Keratinocyte (primary cell): ENCODE measurements at regions not wholly inside any gene's neighbourhood (a gene's known extent, or its start where the extent isn't known, plus 50 kb on each side); places are given as distances from the start of the nearest gene placed in this dataset.

Source experiments
- CTCF ChIP-seq, 3 experiments: IDR thresholded peaks in 1 of 3; conservative IDR thresholded peaks in 1 of 3; optimal IDR thresholded peaks in 1 of 3; 2 replicates in 2 of 3; 3 replicates in 1 of 3; pipeline versions ENCODE3 to v1.5.1; 2011; ENCODE audit warnings: low read length in 3 of 3, mild to moderate bottlenecking in 3 of 3, moderate library complexity in 2 of 3, control low read depth in 1 of 3, inconsistent platforms in 1 of 3; ENCODE audit not compliant: insufficient read depth in 2 of 3; ENCODE audit errors: extremely low read depth in 1 of 3
- EZH2 ChIP-seq: IDR thresholded peaks from one replicate; pipeline ENCODE4 v1.6.1; 2012; ENCODE audit warnings: inconsistent platforms, mild to moderate bottlenecking, low read length, moderate library complexity

- TF ChIP-seq CTCF (optimal IDR thresholded peaks at IDR 0.05 in 1 of 3, IDR thresholded peaks at IDR 0.05 in 1 of 3, conservative IDR thresholded peaks at IDR 0.05 in 1 of 3; ENCODE audit: extremely low read depth in 1 of 3, insufficient read depth in 2 of 3, low read length in 3 of 3) (no peak), EZH2 (no peak)
These were observed 373.4 kb downstream of the SLITRK1 start for GRCh38 chr13:83508771-83509301.
